Erythroblast (primary cell): ENCODE measurements at regions not wholly inside any gene's neighbourhood (a gene's known extent, or its start where the extent isn't known, plus 50 kb on each side); places are given as distances from the start of the nearest gene placed in this dataset.

Experiments used
- DNase-seq, 2 experiments: peaks; one replicate each; lab custom pipeline; 2025; lab: John Stamatoyannopoulos, UW
- GATA1 ChIP-seq: IDR thresholded peaks from 2 replicates; pipeline ENCODE4 v1.6.1; 2011; ENCODE audit warnings: low read depth, mild to moderate bottlenecking, control low read depth, low read length, moderate library complexity
- POLR2A ChIP-seq: IDR thresholded peaks from 2 replicates; pipeline ENCODE4 v1.6.1; 2011; ENCODE audit warnings: mild to moderate bottlenecking, low read length

GRCh38 chr5:52707616-52708015 lies 80.1 kb upstream of the ITGA1 start:
- no peak for DNase-seq
- no peak for TF ChIP-seq GATA1
- no peak for TF ChIP-seq POLR2A

- no peak for DNase-seq
- TF ChIP-seq POLR2A (no peak), GATA1 (no peak)
Observed at GRCh38 chr5:52708463-52708862, 79.3 kb upstream of the ITGA1 start.

GRCh38 chr5:52709167-52709925 lies 78.4 kb upstream of the ITGA1 start:
- no peak for TF ChIP-seq POLR2A
- no peak for TF ChIP-seq GATA1
- no peak for DNase-seq

- no peak for DNase-seq
Observed at GRCh38 chr5:52710310-52710971, 77.3 kb upstream of the ITGA1 start.

GRCh38 chr5:52710972-52711596 lies 76.6 kb upstream of the ITGA1 start:
- TF ChIP-seq POLR2A (no peak), GATA1 (no peak)
- DNase-seq = no peak

More at GRCh38 chr5:52710310-52710971, 77.3 kb upstream of the ITGA1 start:
- TF ChIP-seq POLR2A (no peak), GATA1 (no peak)

- no peak for TF ChIP-seq POLR2A
- TF ChIP-seq GATA1 = no peak
- no peak for DNase-seq
Observed at GRCh38 chr5:52712354-52712753, 75.4 kb upstream of the ITGA1 start.

GRCh38 chr5:52725065-52725746 lies 62.5 kb upstream of the ITGA1 start:
- no peak for DNase-seq
- TF ChIP-seq POLR2A (no peak), GATA1 (no peak)

- DNase-seq = no peak
- TF ChIP-seq GATA1 (no peak), POLR2A (no peak)
Observed at GRCh38 chr5:52725808-52726207, 61.9 kb upstream of the ITGA1 start.

GRCh38 chr5:52727020-52727419 lies 60.7 kb upstream of the ITGA1 start:
- TF ChIP-seq GATA1 (no peak), POLR2A (no peak)
- no peak for DNase-seq

GRCh38 chr5:52727576-52727975 lies 60.1 kb upstream of the ITGA1 start:
- no peak for DNase-seq
- TF ChIP-seq GATA1 (no peak), POLR2A (no peak)

- DNase-seq = no peak
Observed at GRCh38 chr5:52728224-52728623, 59.5 kb upstream of the ITGA1 start.

GRCh38 chr5:52728686-52729085 lies 59.0 kb upstream of the ITGA1 start:
- no peak for DNase-seq
- TF ChIP-seq POLR2A = no peak
- TF ChIP-seq GATA1 = no peak

More at GRCh38 chr5:52728224-52728623, 59.5 kb upstream of the ITGA1 start:
- TF ChIP-seq POLR2A (no peak), GATA1 (no peak)

GRCh38 chr5:52731274-52732027 lies 56.3 kb upstream of the ITGA1 start:
- DNase-seq = no peak
- TF ChIP-seq POLR2A (no peak), GATA1 (no peak)

GRCh38 chr5:52734557-52734956 lies 53.2 kb upstream of the ITGA1 start:
- DNase-seq = no peak
- no peak for TF ChIP-seq GATA1
- TF ChIP-seq POLR2A = no peak
